Pancreas (tissue), 10 donors: ENCODE measurements at regions not wholly inside any gene's neighbourhood (a gene's known extent, or its start where the extent isn't known, plus 50 kb on each side); places are given as distances from the start of the nearest gene placed in this dataset.

ENCODE experiments used
- ATAC-seq, 4 donors: fragments of 200-7000 bp; cut with Tn5 transposase; one replicate each; pipeline versions ENCODE4 v1.8.0 to v1.9.1; 2020; ENCODE audit warnings: mild to moderate bottlenecking in 4 of 4, moderate library complexity in 4 of 4
- DNase-seq, 6 donors: peaks; one replicate each; pipeline ENCODE4 v3.0.0-alpha.2; 2020
- FAIRE-seq: peaks from 2 replicates; lab custom pipeline; 2012; peaks lifted over from hg19 to GRCh38; lab: Jason Lieb, UNC
- H3K27ac ChIP-seq, 4 donors: fragments of 200-600 bp; sonication (generic); 1 replicate in 3 of 4; 2 replicates in 1 of 4; pipeline versions ENCODE4 v1.5.0 to v1.8.0; 2020
- H3K27me3 ChIP-seq, 4 donors: fragments of 200-600 bp; one replicate each; pipeline ENCODE4 v1.8.0; 2021
- H3K36me3 ChIP-seq, 3 donors: fragments of 200-600 bp; sonication (generic) in 1 of 3; one replicate each; pipeline versions ENCODE4 v1.5.0 to v1.8.0; 2020 to 2021
- H3K4me1 ChIP-seq, 3 donors: fragments of 200-600 bp; one replicate each; pipeline ENCODE4 v1.8.0; 2021
- H3K4me3 ChIP-seq, 4 donors: fragments of 200-600 bp; sonication (generic) in 2 of 4; one replicate each; pipeline versions ENCODE4 v1.5.0 to v1.8.0; 2020 to 2021
- H3K9me3 ChIP-seq, 4 donors: fragments of 200-600 bp; one replicate each; pipeline ENCODE4 v1.8.0; 2021
- WGBS, 2 donors: extraction: QIAGEN DNeasy Blood & Tissue Kit; methylation state at CpG; one replicate each; pipeline ENCODE4 v1.1.7; 2013; 5-methylcytosine and 5-hydroxymethylcytosine counted together
- intact Hi-C, 3 donors: fragments of 100-400 bp; cut with DNase I; formaldehyde crosslinking; loops; one replicate each; pipeline versions ENCODE4 v1.11.1 to v1.14.2; 2022
- TF ChIP-seq, protein P1 (sequence below), 4 donors: fragments of 200-600 bp; sonication (generic) in 3 of 4; IDR thresholded peaks; one replicate each; pipeline versions ENCODE4 v1.5.0 to v1.8.0; 2021; ENCODE audit warnings: antibody characterized with exemption in 4 of 4
- donor health status: healthy with polysubstance abuse.
- donor health status: DM: no; HTN: no; CAD: no; lungs with moderate emphysema.
- donor health status: DM: no; HTN: no; CAD: no.
- donor health status: control.
- donor health status: control.
- donor health status: Bipolar disorder and iron deficiency.
- donor health status: DM: yes; HTN: yes; CAD: no.
- donor health status: DM: no; HTN: no; CAD: no.
- donor health status: DM: no; HTN: no; CAD: no.
- donor health status: DM: yes; HTN: yes; CAD: no.

DNA sequence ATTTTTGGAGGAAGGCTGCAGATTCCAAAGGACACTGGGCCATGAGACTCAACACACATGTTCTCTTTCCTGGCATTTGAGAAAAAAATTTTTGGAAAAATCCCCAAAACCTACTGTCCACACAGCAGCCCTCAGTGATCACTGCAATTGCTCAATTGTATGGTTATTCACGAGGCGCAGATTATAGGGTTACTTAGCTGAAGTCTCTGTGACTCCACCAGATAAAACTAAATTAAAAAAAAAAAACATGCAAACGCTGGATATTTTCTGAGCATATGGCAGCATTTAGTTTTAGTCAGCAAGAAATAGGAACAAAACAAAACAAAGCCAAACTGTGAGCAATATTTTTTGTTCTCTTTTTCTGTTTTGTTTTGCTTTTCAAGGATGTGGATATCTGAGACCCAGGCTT, 83.8 kb upstream of the FAM20A start:
- no peak overlapping the region for H3K4me3 ChIP-seq
- H3K27ac ChIP-seq = no peak overlapping the region
- intact Hi-C loops = no loop called here
- ATAC-seq (peak in 3 of 4 donors; percentile 44 to 78 (median 52)), DNase-seq (no peak), FAIRE-seq (no peak)
- no peaks in the 10 kb centered on the region for H3K4me1 ChIP-seq
- H3K9me3 ChIP-seq = no peaks in the 10 kb centered on the region
- TF ChIP-seq, protein P1, sequence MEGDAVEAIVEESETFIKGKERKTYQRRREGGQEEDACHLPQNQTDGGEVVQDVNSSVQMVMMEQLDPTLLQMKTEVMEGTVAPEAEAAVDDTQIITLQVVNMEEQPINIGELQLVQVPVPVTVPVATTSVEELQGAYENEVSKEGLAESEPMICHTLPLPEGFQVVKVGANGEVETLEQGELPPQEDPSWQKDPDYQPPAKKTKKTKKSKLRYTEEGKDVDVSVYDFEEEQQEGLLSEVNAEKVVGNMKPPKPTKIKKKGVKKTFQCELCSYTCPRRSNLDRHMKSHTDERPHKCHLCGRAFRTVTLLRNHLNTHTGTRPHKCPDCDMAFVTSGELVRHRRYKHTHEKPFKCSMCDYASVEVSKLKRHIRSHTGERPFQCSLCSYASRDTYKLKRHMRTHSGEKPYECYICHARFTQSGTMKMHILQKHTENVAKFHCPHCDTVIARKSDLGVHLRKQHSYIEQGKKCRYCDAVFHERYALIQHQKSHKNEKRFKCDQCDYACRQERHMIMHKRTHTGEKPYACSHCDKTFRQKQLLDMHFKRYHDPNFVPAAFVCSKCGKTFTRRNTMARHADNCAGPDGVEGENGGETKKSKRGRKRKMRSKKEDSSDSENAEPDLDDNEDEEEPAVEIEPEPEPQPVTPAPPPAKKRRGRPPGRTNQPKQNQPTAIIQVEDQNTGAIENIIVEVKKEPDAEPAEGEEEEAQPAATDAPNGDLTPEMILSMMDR (IDR thresholded peaks at IDR 0.05) = no peak
- H3K36me3 ChIP-seq = no peaks in the 10 kb centered on the region
- no peaks in the 10 kb centered on the region for H3K27me3 ChIP-seq
- 80 to 81% methylated on average over 3 of the region's 3 CpGs for WGBS, 2 donors

- intact Hi-C loops = no loop called here
- WGBS, 2 donors = 57 to 62% methylated on average over 5 of the region's 5 CpGs
- H3K9me3 ChIP-seq = no peaks in the 10 kb centered on the region
- TF ChIP-seq, protein P1 (IDR thresholded peaks at IDR 0.05) = no peak
- H3K4me3 ChIP-seq = no peak overlapping the region
- DNase-seq (no peak), ATAC-seq (no peak), FAIRE-seq (no peak)
- no peaks in the 10 kb centered on the region for H3K27me3 ChIP-seq
- H3K27ac ChIP-seq = no peak overlapping the region
- no peaks in the 10 kb centered on the region for H3K4me1 ChIP-seq
- no peaks in the 10 kb centered on the region for H3K36me3 ChIP-seq
Observed at GRCh38 chr17:68682903-68683302, 81.7 kb upstream of the FAM20A start.

GRCh38 chr17:68679882-68680281, 78.7 kb upstream of the FAM20A start:
- TF ChIP-seq, protein P1 (IDR thresholded peaks at IDR 0.05) = no peak
- no peaks in the 10 kb centered on the region for H3K4me1 ChIP-seq
- H3K27ac ChIP-seq = no peak overlapping the region
- no peaks in the 10 kb centered on the region for H3K9me3 ChIP-seq
- 70 to 86% methylated on average over 1 of the region's 1 CpG for WGBS, 2 donors
- FAIRE-seq (no peak), DNase-seq (no peak), ATAC-seq (no peak)
- no peak overlapping the region for H3K4me3 ChIP-seq
- no peaks in the 10 kb centered on the region for H3K27me3 ChIP-seq
- no peaks in the 10 kb centered on the region for H3K36me3 ChIP-seq
- intact Hi-C loops = no loop called here

DNA sequence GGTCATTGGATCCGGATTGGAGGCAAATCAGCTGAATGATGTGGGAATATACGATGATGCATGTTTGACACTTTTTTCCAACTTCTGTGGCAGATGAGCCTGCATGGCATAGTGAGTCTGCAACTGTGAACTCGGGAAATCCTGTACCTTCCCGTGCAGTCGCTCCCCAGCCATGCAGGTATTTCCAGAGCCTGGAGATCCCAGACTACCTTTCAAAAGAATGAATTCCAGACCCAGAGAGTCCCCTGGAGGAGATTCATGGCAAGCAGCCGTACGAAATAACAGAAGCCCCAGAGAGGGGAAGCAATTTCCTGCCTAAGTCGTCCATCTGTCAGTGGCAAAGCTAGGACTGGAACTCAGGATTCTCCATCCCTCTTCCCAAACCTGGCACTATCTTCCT, 75.7 kb upstream of the FAM20A start:
- Histone ChIP-seq H3K36me3 (no peaks in the 10 kb centered on the region), H3K9me3 (no peaks in the 10 kb centered on the region), H3K27me3 (no peaks in the 10 kb centered on the region), H3K4me3 (no peak overlapping the region), H3K4me1 (no peaks in the 10 kb centered on the region), H3K27ac (no peak overlapping the region)
- DNase-seq (no peak), FAIRE-seq (no peak), ATAC-seq (no peak)
- intact Hi-C loops = no loop called here
- TF ChIP-seq, protein P1 (IDR thresholded peaks at IDR 0.05) = no peak
- 70 to 77% methylated on average over 8 of the region's 8 CpGs for WGBS, 2 donors

DNA sequence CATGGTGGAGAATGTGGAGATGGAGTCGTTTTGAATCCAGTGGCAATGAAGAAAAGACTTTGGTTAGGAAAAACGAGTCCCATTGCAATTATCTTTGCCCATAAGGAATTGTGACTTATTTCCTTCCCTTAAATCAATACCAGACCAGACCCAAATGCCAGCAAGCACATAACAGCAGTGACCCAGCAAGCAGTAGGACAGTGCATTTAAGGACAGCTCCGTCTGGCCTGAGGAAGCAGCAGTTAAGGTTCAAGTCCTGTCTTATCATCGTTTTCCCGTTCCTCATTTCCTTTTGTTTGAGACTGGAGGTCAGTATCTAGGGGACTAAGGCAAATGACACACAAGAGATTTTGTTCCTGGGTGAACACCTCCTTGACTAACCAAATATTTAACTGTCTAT, 74.6 kb upstream of the FAM20A start:
- no peak overlapping the region for H3K27ac ChIP-seq
- WGBS, 2 donors = 29 to 45% methylated on average over 5 of the region's 5 CpGs
- H3K27me3 ChIP-seq = no peaks in the 10 kb centered on the region
- no peak for DNase-seq
- H3K36me3 ChIP-seq = no peaks in the 10 kb centered on the region
- H3K9me3 ChIP-seq = no peaks in the 10 kb centered on the region
- no peaks in the 10 kb centered on the region for H3K4me1 ChIP-seq
- FAIRE-seq = no peak
- intact Hi-C loops = no loop called here
- no peak overlapping the region for H3K4me3 ChIP-seq
- TF ChIP-seq, protein P1 (IDR thresholded peaks at IDR 0.05) = no peak
- ATAC-seq = peak in 1 of 4 donors; percentile 25
